T47D (cell line): ENCODE measurements at regions not wholly inside any gene's neighbourhood (a gene's known extent, or its start where the extent isn't known, plus 50 kb on each side); places are given as distances from the start of the nearest gene placed in this dataset.

Source experiments
- DNase-seq, 2 experiments: peaks; one replicate each; pipeline versions ENCODE4 v3.0.0 to v3.0.0-alpha.2; 2011 to 2012; ENCODE audit warnings: low read depth in 1 of 2, low spot score in 1 of 2
- JUND ChIP-seq: IDR thresholded peaks from 2 replicates; pipeline ENCODE4 v1.6.1; 2012; ENCODE audit warnings: low read depth
- in situ Hi-C: cut with HindIII; loops from 2 replicates; pipeline ENCODE4 v1.10.0; 2016; ENCODE audit warnings: low sequenced_read_pairs, low pct_unique_long_range_greater_than_20kb

GRCh38 chr4:11299836-11300235, 128.9 kb downstream of the HS3ST1 start:
- in situ Hi-C loops = no loop called here
- DNase-seq = no peak
- TF ChIP-seq JUND = no peak

- TF ChIP-seq JUND = no peak
- DNase-seq = no peak
- in situ Hi-C loops = no loop called here
These were observed 129.7 kb downstream of the HS3ST1 start for GRCh38 chr4:11299016-11299415.

DNA sequence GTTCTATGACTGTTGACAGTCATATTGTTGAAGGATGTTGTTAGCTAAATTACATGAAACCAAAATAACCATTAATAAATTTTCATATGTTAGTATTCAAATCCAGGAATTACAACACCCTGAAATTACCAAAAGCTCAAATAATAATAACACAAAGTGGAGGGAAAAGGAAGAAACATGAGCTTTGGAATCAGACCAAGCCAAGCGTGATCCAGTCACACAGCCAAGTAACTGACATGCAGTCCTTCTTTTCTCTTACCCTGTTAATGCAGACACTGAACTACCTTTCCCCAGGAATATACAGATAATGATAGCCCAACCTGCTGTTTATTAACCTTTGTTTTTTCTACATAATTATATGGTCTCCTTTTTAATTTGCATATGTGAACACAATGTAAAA, 130.2 kb downstream of the HS3ST1 start:
- no peak for DNase-seq
- in situ Hi-C loops = no loop called here
- TF ChIP-seq JUND = no peak

DNA sequence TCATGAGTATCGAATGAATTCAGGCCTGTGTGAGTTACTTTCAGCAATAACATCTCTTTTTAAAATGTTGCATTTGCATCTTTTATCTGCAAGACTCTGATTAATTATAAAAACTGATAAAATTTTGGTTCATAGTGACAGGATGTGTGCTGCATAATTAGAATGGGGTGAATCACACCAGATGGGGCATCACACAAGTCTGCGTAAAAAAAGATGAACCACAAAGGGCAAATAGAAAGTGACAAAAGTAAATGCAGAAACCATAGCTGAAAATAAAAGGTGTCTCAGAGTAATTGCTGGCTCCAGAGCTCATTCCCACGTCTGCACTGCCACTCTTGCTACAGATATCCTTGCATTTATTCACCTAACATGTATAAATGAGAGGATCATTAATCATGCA, 131.1 kb downstream of the HS3ST1 start:
- in situ Hi-C loops = no loop called here
- no peak for DNase-seq
- no peak for TF ChIP-seq JUND

GRCh38 chr4:11297201-11297600, 131.5 kb downstream of the HS3ST1 start:
- TF ChIP-seq JUND = no peak
- in situ Hi-C loops = no loop called here
- no peak for DNase-seq

- no peak for DNase-seq
- in situ Hi-C loops = no loop called here
- TF ChIP-seq JUND = no peak
These were observed 134.8 kb downstream of the HS3ST1 start for GRCh38 chr4:11293866-11294265.

- no peak for TF ChIP-seq JUND
- in situ Hi-C loops = no loop called here
- no peak for DNase-seq
These were observed 141.6 kb downstream of the HS3ST1 start for GRCh38 chr4:11287055-11287454.

DNA sequence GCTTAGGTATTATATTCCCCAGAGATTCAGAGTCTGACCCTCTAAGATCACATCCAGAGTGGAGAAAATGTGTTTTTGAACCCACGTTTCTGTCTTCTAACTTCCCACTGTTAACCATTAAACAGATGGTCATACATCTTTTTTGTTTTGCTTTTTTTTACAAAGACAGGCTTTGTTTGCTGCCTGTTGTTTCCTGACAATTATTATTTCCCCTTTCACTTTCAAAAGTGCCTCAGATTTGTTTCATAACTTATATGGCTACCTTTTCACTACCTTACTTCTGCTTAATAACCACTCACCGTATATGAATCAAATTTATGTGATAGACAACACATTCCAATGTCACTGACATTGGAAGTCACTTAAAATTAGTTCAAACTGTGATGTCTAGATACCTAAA, 142.2 kb downstream of the HS3ST1 start:
- in situ Hi-C loops = no loop called here
- no peak for TF ChIP-seq JUND
- no peak for DNase-seq

DNA sequence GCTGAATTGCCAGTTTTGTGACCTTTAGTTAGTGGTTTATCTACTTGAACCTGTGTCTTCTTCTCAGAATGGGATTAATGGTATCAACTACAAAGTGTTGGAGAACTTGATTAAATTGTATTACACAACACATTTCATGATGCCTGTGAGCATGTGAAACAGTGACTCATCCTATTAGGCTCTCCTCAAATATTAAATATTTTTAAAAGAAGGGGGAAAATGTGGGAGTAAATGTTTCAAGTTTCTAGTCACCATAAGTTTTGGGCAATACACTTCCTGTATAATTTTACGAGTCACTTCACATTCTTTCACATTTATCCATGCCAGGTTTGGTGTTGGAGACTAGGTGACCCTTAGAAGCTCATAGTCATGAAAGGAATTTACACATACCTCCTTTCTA, 147.0 kb downstream of the HS3ST1 start:
- no peak for DNase-seq
- TF ChIP-seq JUND = no peak
- in situ Hi-C loops = no loop called here

- TF ChIP-seq JUND = no peak
- no peak for DNase-seq
- in situ Hi-C loops = no loop called here
These were observed 157.4 kb downstream of the HS3ST1 start for GRCh38 chr4:11271263-11271662.

DNA sequence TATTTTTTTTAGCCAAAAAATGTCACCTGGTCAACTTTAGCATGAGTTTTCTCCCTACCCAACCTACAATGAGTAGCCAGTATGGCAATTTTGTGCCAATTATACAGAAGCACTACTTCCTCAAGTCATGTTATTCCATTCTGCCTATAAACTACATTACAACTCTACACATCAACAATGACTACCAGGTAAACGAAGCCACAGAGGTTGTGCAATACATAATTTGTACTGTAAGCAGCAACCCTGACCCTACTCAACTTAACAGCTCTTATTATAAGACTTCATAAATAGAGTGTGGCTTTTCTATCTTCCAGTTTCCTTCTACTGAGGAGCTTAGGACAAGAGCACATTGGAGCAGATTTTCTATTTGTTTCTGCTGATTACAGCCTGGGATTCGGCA, 160.5 kb downstream of the HS3ST1 start:
- no peak for DNase-seq
- in situ Hi-C loops = no loop called here
- no peak for TF ChIP-seq JUND

DNA sequence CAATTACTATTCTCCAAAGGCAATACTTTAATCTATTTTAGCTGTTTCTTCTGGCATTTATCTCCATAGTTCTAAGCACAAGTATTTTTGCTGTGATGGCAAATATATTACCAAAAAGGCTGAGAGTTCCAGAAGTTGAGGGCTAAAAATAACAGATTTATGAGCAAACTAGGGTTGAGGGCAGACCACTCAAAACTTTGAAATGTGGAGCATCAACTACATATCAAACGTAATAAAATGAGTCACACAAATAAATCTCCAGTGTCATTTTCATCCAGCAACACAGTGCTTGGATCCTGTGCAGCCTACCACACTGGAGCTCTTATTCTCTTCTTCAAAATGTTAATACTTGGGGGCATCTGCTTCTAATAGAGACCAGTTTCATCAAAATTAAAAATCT, 163.9 kb downstream of the HS3ST1 start:
- in situ Hi-C loops = no loop called here
- no peak for DNase-seq
- no peak for TF ChIP-seq JUND

DNA sequence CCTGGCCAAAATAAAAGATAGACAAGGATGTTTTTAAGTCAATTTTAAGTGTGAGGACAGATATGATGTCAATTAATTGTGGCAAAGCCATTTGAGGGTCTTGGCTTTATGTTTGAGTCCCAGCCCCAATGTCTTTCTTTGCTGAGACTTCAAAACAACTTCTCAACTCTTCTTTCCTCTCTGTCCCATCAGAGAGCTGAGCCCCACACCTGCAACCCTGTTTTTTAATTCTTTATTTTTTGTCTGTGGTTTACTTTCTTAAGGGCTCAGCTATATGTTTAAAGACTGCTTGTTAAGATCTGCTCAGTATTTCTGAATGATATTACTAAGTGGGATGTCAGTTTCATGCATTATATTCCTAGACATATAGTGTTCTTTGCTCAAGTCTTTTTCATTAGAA, 164.3 kb downstream of the HS3ST1 start:
- in situ Hi-C loops = no loop called here
- TF ChIP-seq JUND = no peak
- DNase-seq = no peak

DNA sequence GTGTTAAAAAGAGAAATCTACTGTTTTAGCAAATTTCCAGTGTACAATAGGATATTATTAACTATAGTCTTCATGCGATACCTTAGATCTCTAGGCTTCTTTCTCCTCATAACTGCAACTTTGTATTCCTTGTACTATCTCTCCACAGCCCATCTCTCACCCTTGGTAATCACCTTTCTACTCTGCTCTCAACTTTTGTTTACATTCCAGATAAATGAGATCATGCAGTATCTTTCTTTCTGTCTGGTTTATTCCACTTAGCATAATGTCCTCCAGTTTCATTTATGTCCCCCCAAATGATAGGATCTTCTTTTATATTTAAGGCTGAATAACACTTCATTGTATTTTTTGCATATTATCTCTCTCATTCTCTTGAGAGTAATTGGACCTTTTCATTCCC, 165.5 kb downstream of the HS3ST1 start:
- no peak for TF ChIP-seq JUND
- DNase-seq = no peak
- in situ Hi-C loops = no loop called here

DNA sequence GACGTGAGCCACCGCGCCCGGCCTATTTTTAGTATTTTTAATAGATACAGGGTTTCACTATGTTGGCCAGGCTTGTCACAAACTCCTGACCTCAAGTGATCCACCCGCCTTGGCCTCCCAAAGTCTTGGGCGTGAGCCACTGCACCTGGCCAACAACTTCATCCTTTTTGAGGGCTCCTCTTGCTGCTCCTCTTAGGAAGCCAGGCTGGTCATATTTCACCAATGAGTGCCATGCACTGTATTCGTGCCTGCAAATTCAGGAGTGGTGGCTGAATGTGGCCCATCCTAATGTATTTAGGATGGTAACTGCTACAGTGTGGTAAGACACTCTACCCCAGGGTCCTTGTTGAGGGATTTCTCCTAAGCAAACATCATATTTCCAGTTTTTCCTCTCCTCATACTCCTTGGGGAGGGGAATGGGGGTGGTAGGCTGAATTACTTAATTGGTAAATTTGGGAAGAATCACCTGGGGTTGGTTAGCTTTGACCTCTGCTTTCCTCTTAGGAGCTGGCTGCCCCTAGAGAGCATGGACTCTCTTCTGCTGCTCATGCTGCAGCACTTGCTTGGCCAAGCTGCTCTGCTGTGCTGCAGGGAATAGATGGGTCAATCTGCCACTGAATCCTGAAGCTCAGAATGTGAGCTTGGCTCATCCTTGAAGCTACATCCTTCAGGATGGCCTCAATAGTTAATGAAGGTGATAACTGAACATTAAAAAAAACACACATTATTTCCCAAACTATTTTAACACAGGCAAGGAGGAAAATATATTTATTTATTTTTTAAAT, 167.4 kb downstream of the HS3ST1 start:
- TF ChIP-seq JUND = no peak
- in situ Hi-C loops = no loop called here
- no peak for DNase-seq
